NT2/D1 (cell line): ENCODE measurements at regions not wholly inside any gene's neighbourhood (a gene's known extent, or its start where the extent isn't known, plus 50 kb on each side); places are given as distances from the start of the nearest gene placed in this dataset.

Experiments used
- YY1 ChIP-seq: IDR thresholded peaks from 2 replicates; pipeline ENCODE4 v1.6.1; 2011; ENCODE audit not compliant: insufficient read length, insufficient read depth
- ZNF274 ChIP-seq: IDR thresholded peaks from 2 replicates; pipeline ENCODE4 v1.6.1; 2011; ENCODE audit warnings: mild to moderate bottlenecking, low read depth, low read length

- TF ChIP-seq YY1, result no peak
- TF ChIP-seq ZNF274, result no peak
These were observed 1176.6 kb upstream of the AUTS2 start for GRCh38 chr7:68421712-68422111.
